Epithelial cell of esophagus (primary cell): ENCODE measurements at regions not wholly inside any gene's neighbourhood (a gene's known extent, or its start where the extent isn't known, plus 50 kb on each side); places are given as distances from the start of the nearest gene placed in this dataset.

Experiments used
- DNase-seq: peaks from one replicate; pipeline ENCODE4 v3.0.0; 2010; ENCODE audit warnings: low read depth
- H3K4me3 ChIP-seq: 2 replicates; pipeline ENCODE4 v1.5.1; 2011; ENCODE audit warnings: mild to moderate bottlenecking, low read length, control low read depth
- TF ChIP-seq, protein P1 (sequence below): IDR thresholded peaks from 2 replicates; pipeline ENCODE4 v1.5.1; 2011; ENCODE audit warnings: low read depth, mild to moderate bottlenecking, low read length, control low read depth, inconsistent platforms; ENCODE audit not compliant: insufficient read depth; ENCODE audit errors: missing control alignments

DNA sequence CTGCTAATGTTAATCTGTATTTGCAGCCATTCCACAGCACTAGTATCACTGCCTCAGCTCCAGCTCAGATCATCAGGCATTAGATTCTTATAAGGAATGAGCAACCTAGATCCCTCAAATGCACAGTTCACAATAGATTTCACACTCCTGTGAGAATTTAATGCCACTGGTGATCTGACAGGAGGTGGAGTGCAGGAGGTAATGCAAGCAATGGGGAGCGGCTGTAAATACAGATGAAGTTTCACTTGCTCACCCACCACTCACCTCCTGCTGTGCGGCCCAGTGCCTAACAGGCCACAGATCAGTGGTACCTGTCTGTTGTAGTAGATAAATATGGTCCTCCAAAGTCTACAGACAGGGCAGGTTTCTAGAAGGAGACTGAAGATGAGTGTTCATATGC lies 97.7 kb upstream of the TMEFF2 start:
- no peak overlapping the region for H3K4me3 ChIP-seq
- no peak for DNase-seq
- TF ChIP-seq, protein P1, sequence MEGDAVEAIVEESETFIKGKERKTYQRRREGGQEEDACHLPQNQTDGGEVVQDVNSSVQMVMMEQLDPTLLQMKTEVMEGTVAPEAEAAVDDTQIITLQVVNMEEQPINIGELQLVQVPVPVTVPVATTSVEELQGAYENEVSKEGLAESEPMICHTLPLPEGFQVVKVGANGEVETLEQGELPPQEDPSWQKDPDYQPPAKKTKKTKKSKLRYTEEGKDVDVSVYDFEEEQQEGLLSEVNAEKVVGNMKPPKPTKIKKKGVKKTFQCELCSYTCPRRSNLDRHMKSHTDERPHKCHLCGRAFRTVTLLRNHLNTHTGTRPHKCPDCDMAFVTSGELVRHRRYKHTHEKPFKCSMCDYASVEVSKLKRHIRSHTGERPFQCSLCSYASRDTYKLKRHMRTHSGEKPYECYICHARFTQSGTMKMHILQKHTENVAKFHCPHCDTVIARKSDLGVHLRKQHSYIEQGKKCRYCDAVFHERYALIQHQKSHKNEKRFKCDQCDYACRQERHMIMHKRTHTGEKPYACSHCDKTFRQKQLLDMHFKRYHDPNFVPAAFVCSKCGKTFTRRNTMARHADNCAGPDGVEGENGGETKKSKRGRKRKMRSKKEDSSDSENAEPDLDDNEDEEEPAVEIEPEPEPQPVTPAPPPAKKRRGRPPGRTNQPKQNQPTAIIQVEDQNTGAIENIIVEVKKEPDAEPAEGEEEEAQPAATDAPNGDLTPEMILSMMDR: no peak

DNA sequence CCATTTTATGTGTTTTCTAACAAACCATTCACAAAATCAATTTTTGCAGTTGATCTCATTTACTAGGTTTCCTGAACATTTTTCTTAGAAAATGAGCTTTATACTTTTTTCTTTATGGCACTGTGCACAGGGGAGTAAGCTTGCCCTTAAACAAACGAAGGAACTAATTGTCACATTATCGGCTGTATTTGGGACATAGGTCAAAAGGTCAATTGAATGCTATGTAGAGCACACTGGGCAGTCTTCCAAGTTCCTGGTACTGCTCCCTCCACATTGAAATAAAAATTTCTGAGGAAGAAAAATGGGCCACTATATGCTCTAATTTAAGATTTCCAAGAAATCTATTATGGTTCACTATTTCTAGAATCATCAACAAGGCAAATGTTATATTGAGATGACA lies 93.6 kb upstream of the TMEFF2 start:
- H3K4me3 ChIP-seq: no peak overlapping the region
- DNase-seq: no peak
- TF ChIP-seq, protein P1: no peak

DNA sequence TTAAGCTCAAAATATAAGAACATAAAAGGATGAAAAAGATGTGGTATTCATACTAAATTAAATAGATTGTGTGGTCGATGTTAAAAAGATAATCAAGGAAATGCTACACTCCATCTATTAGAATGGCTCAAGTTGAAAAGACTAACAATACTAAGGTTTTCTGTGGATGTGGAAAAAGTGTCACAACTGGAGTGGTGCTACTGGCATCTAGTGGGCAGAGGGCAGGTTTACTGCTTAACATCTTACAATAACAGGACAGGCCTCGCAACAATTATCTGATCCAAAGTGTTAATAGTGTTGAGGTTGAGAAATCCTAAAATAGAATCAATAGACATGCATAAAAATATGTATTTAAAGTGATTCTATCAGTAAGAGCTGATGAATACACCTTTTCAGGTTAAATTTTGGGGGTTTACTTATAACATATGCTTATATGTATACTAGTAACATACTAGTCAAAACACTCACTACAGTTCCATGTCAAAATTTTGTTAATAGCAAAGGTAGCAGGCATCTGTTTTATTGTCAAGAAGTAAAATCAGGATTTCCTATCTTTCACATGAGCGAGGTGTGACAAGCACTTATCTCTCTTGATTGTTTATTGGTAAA lies 91.5 kb upstream of the TMEFF2 start:
- TF ChIP-seq, protein P1: peak; percentile 74
- peak; percentile 66 for DNase-seq
- no peak overlapping the region for H3K4me3 ChIP-seq

DNA sequence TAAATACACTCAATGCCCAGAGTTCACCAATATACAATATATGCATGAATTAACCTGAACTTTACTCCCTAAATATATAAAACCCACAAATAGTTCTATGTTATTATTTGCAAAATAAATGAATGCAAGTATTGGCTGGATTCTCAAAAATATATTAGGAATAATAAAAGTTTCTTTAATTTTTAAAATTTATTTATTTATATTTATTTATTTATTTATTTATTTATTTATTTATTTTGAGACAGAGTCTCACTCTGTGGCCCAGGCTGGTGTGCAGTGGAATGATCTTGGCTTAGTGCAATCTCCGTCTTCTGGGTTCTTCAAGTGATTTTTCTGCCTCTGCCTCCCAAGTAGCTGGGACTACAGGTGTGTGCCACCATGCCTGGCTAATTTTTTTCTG lies 88.7 kb upstream of the TMEFF2 start:
- H3K4me3 ChIP-seq: no peak overlapping the region
- TF ChIP-seq, protein P1: no peak
- no peak for DNase-seq

DNA sequence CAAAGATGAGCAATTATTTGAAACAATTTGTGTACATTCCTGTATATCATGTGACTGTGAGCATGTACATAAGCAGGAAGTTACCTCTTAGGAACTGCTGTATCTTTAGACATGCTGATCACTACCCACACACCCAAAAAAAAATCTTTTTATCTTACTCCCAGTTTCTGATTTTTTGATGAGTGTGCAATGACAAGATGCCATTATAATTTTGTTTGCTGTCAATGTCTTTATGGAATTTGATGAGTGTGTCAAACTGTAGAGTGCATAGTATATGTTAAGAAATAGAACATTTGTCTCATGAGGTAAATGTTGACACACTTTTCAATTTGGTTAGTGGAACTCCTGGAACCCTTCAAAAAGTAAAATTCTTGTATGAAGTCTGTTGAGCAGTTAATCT lies 84.0 kb upstream of the TMEFF2 start:
- H3K4me3 ChIP-seq: no peak overlapping the region
- DNase-seq: no peak
- TF ChIP-seq, protein P1: no peak

DNA sequence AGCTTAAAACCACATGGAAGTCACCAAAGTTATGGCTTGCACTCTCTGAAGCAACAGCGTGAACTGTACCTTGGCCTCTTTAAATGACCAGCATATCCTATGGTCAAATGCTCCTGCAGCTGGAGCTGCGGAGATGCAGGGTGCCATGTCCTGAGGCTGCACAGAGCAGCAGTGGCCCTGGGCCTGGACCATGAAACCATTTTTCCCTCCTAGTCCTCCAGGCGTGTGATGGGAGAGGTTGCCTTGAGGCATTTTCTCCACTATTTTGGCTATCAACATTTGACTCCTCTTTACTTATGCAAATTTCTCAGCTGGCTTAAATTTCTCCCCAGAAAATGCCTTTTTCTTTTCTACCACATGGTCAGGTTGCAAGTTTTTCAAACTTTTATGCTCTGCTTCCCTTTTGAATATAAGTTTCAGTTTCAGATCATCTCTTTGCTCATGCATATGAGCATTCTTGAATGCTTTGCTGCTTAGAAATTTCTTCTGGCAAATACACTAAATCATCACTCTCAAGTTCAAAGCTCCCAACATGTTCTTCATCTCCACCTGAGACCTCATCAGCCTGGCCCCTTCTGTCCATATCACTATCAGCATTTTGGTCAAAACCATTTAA lies 82.9 kb upstream of the TMEFF2 start:
- TF ChIP-seq, protein P1: no peak
- H3K4me3 ChIP-seq: no peak overlapping the region
- DNase-seq: no peak

DNA sequence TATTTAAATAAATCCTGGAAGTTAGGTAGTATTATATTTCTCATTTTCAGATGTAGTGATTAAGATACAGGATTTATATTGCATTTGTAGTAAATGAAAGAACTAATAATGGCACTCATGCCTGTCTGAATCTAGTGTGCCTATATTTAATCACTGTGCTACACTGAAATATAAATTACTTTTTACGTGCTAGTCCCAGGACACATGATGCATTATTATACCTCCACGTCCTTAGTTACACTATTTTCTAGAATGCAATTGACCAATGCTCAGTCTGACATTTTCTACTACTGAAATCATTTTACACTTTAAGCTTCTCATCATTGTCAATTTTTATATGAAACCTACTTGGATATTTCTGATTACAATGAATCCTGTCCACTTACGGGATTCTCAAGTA lies 80.9 kb upstream of the TMEFF2 start:
- no peak for DNase-seq
- TF ChIP-seq, protein P1: no peak
- no peak overlapping the region for H3K4me3 ChIP-seq
